Gastrocnemius medialis (tissue), 4 donors: ENCODE measurements at regions not wholly inside any gene's neighbourhood (a gene's known extent, or its start where the extent isn't known, plus 50 kb on each side); places are given as distances from the start of the nearest gene placed in this dataset.

Experiments
- ATAC-seq, 2 donors: fragments of 150-250 bp; one replicate each; pipeline ENCODE4 v1.9.1; 2016
- DNase-seq, 2 donors: peaks; one replicate each; pipeline ENCODE4 v3.0.0-alpha.2; 2019
- H3K27ac ChIP-seq, 4 donors: fragments of 200-600 bp; sonication (generic); 1 replicate in 1 of 4; 2 replicates in 3 of 4; pipeline ENCODE4 v1.5.1; 2016 to 2018; ENCODE audit warnings: mild to moderate bottlenecking in 2 of 4, moderate library complexity in 1 of 4
- H3K27me3 ChIP-seq, 3 donors: fragments of 200-600 bp; sonication (generic) in 2 of 3; 1 replicate in 1 of 3; 2 replicates in 2 of 3; pipeline versions ENCODE4 v1.5.1 to v1.6.0; 2016 to 2019; ENCODE audit warnings: mild to moderate bottlenecking in 1 of 3, moderate library complexity in 1 of 3
- H3K36me3 ChIP-seq, 2 donors: fragments of 200-600 bp; sonication (generic) in 1 of 2; one replicate each; pipeline ENCODE4 v1.5.1; 2017 to 2018
- H3K4me1 ChIP-seq, 2 donors: fragments of 200-600 bp; sonication (generic) in 1 of 2; one replicate each; pipeline ENCODE4 v1.5.1; 2016 to 2017; ENCODE audit warnings: mild to moderate bottlenecking in 2 of 2
- H3K4me3 ChIP-seq, 4 donors: fragments of 200-600 bp; sonication (generic) in 3 of 4; 1 replicate in 1 of 4; 2 replicates in 3 of 4; pipeline ENCODE4 v1.5.1; 2016 to 2019; ENCODE audit warnings: mild to moderate bottlenecking in 2 of 4
- H3K9me3 ChIP-seq, 3 donors: fragments of 200-600 bp; sonication (generic) in 2 of 3; 1 replicate in 1 of 3; 2 replicates in 2 of 3; pipeline ENCODE4 v1.5.1; 2016 to 2019
- POLR2A ChIP-seq, 2 donors: fragments of 450-650 bp; IDR thresholded peaks; one replicate each; pipeline ENCODE4 v1.6.1; 2017; ENCODE audit warnings: antibody characterized with exemption in 2 of 2, mild to moderate bottlenecking in 2 of 2, moderate library complexity in 2 of 2
- in situ Hi-C, 4 donors: fragments of 200-750 bp; cut with MboI; loops; one replicate each; pipeline versions ENCODE4 v1.15.0 to v1.8.0; 2017; ENCODE audit warnings: low sequenced_read_pairs in 4 of 4
- intact Hi-C: fragments of 100-400 bp; cut with DNase I; formaldehyde crosslinking; loops from one replicate; pipeline ENCODE4 v1.15.1; 2023; ENCODE audit warnings: low total_unique reads
- TF ChIP-seq, protein P1 (sequence below), 5 experiments: fragments of 450-650 bp in 3 of 5; fragments of 200-600 bp in 2 of 5; sonication (generic) in 2 of 5; IDR thresholded peaks in 4 of 5; conservative IDR thresholded peaks in 1 of 5; 1 replicate in 4 of 5; 2 replicates in 1 of 5; pipeline ENCODE4 v1.5.1; 2016 to 2019; ENCODE audit warnings: antibody characterized with exemption in 5 of 5, mild to moderate bottlenecking in 3 of 5, moderate library complexity in 3 of 5

- ATAC-seq = no peak
- Histone ChIP-seq H3K4me1 (no peaks in the 10 kb centered on the region), H3K36me3 (no peaks in the 10 kb centered on the region), H3K27me3 (no peaks in the 10 kb centered on the region), H3K4me3 (no peak overlapping the region), H3K9me3 (no peaks in the 10 kb centered on the region), H3K27ac (no peak overlapping the region)
- TF ChIP-seq POLR2A (IDR thresholded peaks at IDR 0.05) = no peak
- TF ChIP-seq, protein P1, sequence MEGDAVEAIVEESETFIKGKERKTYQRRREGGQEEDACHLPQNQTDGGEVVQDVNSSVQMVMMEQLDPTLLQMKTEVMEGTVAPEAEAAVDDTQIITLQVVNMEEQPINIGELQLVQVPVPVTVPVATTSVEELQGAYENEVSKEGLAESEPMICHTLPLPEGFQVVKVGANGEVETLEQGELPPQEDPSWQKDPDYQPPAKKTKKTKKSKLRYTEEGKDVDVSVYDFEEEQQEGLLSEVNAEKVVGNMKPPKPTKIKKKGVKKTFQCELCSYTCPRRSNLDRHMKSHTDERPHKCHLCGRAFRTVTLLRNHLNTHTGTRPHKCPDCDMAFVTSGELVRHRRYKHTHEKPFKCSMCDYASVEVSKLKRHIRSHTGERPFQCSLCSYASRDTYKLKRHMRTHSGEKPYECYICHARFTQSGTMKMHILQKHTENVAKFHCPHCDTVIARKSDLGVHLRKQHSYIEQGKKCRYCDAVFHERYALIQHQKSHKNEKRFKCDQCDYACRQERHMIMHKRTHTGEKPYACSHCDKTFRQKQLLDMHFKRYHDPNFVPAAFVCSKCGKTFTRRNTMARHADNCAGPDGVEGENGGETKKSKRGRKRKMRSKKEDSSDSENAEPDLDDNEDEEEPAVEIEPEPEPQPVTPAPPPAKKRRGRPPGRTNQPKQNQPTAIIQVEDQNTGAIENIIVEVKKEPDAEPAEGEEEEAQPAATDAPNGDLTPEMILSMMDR (IDR thresholded peaks at IDR 0.05 in 4 of 5, conservative IDR thresholded peaks at IDR 0.05 in 1 of 5) = no peak
- intact Hi-C loops (no loop called here), in situ Hi-C loops (no loop called here)
- DNase-seq = no peak
These were observed 310.1 kb downstream of the OLFM4 start for GRCh38 chr13:53338760-53339159.

DNA sequence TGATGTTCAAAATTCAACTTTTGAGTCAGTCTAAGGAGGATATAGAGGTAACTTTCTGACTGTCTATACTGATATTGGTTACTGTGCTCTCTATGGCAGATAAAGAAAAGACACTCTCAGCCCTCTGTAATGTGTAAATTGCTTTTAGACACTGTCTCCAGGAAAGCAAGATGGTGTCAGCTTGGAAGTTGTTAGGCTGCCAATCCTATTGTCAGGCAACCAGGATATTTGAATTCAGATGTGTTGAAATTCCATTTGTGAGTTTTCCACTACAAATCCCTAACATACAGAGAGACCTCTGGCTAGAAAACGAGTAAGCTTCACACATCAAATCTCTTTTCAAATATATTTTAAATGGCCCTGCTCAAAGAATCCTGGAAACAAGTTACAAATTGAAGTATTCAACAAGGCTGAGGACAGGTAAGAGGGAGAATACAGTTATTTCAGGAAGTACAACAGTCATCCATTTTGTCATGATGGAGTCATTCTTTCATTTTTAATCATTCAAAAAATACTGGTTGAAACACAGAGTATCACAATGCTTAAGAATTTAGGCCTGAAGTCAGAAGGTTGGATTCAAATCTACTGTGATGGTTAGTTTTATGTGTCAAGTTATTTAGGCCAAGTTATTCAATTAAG is 312.0 kb downstream of the OLFM4 start:
- no peak for ATAC-seq
- no peak overlapping the region for H3K4me3 ChIP-seq
- no peak for TF ChIP-seq POLR2A (IDR thresholded peaks at IDR 0.05)
- TF ChIP-seq, protein P1 (IDR thresholded peaks at IDR 0.05 in 4 of 5, conservative IDR thresholded peaks at IDR 0.05 in 1 of 5) = no peak

DNA sequence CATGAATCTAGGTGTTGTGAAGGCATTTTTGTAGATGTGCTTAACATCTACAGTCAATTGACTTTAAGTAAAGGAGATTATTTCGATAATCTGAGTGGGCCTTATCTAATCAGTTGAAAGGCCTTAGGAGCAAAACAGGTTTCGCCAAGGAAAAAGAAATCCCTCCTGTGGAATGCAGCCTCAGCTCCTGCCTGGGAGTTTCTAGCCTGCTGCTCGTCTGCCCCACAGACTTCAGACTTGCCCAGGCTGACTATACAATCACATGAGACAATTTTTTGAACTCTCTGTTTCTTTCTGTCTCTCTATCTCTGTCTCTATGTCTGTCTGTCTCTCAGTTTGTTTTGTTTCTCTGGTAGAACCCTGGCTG is 312.5 kb downstream of the OLFM4 start:
- no peaks in the 10 kb centered on the region for H3K36me3 ChIP-seq
- in situ Hi-C loops = no loop called here
- ATAC-seq = no peak
- H3K9me3 ChIP-seq = no peaks in the 10 kb centered on the region
- TF ChIP-seq POLR2A (IDR thresholded peaks at IDR 0.05) = no peak
- TF ChIP-seq, protein P1 (IDR thresholded peaks at IDR 0.05 in 4 of 5, conservative IDR thresholded peaks at IDR 0.05 in 1 of 5) = no peak
- DNase-seq = no peak
- H3K27ac ChIP-seq = no peak overlapping the region
- H3K4me3 ChIP-seq = no peak overlapping the region
- H3K4me1 ChIP-seq = no peaks in the 10 kb centered on the region
- H3K27me3 ChIP-seq = no peaks in the 10 kb centered on the region
- intact Hi-C loops = no loop called here

More for the DNA sequence above, 312.0 kb downstream of the OLFM4 start:
- no peaks in the 10 kb centered on the region for H3K9me3 ChIP-seq
- intact Hi-C loops (no loop called here), in situ Hi-C loops (no loop called here)
- H3K27me3 ChIP-seq = no peaks in the 10 kb centered on the region
- DNase-seq = no peak
- no peaks in the 10 kb centered on the region for H3K4me1 ChIP-seq
- no peaks in the 10 kb centered on the region for H3K36me3 ChIP-seq
- H3K27ac ChIP-seq = no peak overlapping the region

DNA sequence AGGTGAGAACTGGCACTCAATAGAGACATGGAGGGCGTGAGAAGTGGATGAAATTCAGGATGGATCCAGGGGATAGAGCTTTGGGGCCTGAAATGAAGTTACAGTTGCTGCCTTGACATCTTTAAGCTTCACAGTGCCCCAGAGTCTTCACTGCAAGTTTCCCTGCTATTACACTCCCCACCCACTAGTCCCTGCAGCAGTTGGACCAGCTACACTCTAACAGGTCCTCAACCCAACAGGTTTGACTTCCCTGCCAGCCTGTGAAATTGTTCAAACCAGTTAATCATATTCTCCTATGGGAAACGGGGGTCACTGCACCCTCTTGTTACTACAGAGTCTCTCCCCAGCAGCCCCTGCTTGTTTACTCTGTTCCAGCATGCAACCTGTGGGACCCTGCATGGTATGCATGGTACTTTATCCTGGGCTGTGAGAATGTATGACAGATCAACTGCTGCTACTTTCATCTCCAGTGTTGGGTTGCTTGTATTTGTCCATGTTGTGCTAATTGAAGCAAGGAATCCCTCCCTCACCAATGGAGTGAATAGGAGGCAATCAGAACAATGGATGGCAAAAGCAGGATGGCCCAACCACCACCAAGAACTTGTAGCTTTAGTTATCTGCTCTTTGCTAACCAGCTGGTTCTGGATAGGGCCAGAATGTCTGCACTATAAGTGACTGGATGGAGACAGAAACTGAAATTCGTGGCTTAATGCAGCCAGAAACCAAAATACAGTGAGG is 314.2 kb downstream of the OLFM4 start:
- intact Hi-C loops = no loop called here

More for the DNA sequence above, 314.2 kb downstream of the OLFM4 start:
- Histone ChIP-seq H3K27ac (no peak overlapping the region), H3K27me3 (no peaks in the 10 kb centered on the region), H3K4me3 (no peak overlapping the region), H3K4me1 (no peaks in the 10 kb centered on the region), H3K9me3 (no peaks in the 10 kb centered on the region), H3K36me3 (no peaks in the 10 kb centered on the region)
- ATAC-seq (no peak), DNase-seq (no peak)
- in situ Hi-C loops = no loop called here
- TF ChIP-seq, protein P1 (IDR thresholded peaks at IDR 0.05 in 4 of 5, conservative IDR thresholded peaks at IDR 0.05 in 1 of 5) = no peak
- no peak for TF ChIP-seq POLR2A (IDR thresholded peaks at IDR 0.05)
